GM10248 (cell line): ENCODE measurements at regions not wholly inside any gene's neighbourhood (a gene's known extent, or its start where the extent isn't known, plus 50 kb on each side); places are given as distances from the start of the nearest gene placed in this dataset.

Experiments used
- CTCF ChIA-PET: fragments of 300-600 bp; sonication (Branson Sonifier 250); formaldehyde crosslinking; extraction: SDS; loops from one replicate; lab custom pipeline; 2021; ENCODE audit warnings: antibody characterized with exemption; lab: Yijun Ruan, JAX
- POLR2A ChIA-PET: fragments of 350-650 bp; sonication (Branson Sonifier 250); formaldehyde crosslinking; extraction: SDS; loops from one replicate; lab custom pipeline; 2020; ENCODE audit warnings: antibody characterized with exemption; lab: Yijun Ruan, JAX
- DNase-seq: peaks from one replicate; pipeline ENCODE4 v3.0.0; 2012; ENCODE audit errors: extremely low spot score
- TF ChIP-seq, protein P1 (sequence below): IDR thresholded peaks from 2 replicates; pipeline ENCODE4 v1.5.1; 2012; ENCODE audit warnings: mild to moderate bottlenecking, low read depth; ENCODE audit errors: extremely low read depth, missing control alignments, control extremely low read depth

DNA sequence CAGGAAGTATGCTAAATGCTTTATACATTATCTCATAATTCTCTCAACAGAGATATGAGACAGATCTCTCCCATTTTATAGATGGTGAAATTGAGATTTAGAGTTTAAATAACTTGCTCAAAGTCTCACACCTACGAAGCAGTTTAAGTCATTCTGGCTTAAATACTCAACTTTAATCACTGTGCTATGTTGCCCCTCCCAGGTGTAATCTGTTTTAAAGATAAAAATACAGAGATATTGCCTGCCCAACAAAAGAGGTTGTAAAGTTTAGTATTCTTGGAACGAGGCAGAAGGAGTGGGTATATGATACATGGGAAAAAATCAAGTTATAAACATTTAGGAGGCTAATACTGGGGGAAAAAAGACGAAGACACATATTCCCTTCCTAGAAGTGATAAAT is 156.8 kb upstream of the LRIG3 start:
- POLR2A ChIA-PET, result no interaction called here
- TF ChIP-seq, protein P1, sequence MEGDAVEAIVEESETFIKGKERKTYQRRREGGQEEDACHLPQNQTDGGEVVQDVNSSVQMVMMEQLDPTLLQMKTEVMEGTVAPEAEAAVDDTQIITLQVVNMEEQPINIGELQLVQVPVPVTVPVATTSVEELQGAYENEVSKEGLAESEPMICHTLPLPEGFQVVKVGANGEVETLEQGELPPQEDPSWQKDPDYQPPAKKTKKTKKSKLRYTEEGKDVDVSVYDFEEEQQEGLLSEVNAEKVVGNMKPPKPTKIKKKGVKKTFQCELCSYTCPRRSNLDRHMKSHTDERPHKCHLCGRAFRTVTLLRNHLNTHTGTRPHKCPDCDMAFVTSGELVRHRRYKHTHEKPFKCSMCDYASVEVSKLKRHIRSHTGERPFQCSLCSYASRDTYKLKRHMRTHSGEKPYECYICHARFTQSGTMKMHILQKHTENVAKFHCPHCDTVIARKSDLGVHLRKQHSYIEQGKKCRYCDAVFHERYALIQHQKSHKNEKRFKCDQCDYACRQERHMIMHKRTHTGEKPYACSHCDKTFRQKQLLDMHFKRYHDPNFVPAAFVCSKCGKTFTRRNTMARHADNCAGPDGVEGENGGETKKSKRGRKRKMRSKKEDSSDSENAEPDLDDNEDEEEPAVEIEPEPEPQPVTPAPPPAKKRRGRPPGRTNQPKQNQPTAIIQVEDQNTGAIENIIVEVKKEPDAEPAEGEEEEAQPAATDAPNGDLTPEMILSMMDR, result no peak
- no peak for DNase-seq
- CTCF ChIA-PET, result interaction anchor here (2.4 kb wide), 1 partner anchor 10 kb away, joined by 7 read pairs; no protein-coding TSS in a partner anchor

DNA sequence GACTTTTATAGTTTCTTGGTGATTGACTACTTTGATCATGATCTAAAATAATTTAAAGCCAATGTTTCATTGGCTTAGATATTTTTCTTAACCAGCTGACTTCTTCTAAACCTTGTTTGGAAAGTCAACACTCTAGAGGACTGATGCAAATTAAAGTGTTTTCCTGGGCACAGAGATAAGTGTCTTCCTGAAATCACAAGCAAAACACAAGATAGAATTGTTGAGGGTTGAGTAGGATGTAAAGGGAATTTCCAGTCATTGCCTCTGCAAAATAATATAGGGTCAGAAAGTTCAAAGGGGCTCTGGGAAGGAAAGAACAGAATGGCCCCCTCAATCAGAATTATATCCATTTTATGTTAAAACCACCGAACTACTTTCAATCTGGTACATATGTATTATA is 156.3 kb upstream of the LRIG3 start:
- ChIA-PET CTCF (interaction anchor here (2.4 kb wide), 1 partner anchor 9 kb away, joined by 7 read pairs; no protein-coding TSS in a partner anchor), POLR2A (no interaction called here)

DNA sequence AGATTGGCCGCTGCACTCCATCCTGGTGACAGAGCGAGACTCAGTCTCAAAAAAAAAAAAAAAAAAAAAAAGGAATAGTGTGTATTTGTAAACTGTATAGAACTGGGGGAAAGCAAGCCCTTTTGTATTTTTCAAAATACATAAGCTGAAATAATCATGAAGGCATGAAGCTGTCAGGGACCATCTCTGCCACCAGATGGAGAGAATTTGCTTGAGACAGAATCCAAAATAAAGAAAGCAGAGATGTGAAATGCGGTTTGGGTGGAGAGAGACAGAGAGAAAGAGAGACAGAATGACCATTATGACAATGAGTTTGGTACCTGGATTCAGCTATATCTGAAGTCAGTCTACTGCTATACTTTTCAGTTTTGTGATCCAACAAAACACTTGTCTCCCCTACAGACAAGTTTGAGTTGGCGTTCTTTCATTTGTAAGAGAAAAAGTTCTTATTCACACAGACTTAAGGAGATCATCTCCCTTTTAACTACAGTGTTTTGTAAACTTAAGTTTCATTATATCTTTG is 155.7 kb upstream of the LRIG3 start:
- TF ChIP-seq, protein P1, result no peak
- ChIA-PET POLR2A (interaction anchor here (0.7 kb wide), 1 partner anchor 45 kb away, joined by 8 read pairs; no protein-coding TSS in a partner anchor), CTCF (no interaction called here)
- no peak for DNase-seq

More for the DNA sequence above, 156.3 kb upstream of the LRIG3 start:
- TF ChIP-seq, protein P1, result no peak
- DNase-seq, result no peak

DNA sequence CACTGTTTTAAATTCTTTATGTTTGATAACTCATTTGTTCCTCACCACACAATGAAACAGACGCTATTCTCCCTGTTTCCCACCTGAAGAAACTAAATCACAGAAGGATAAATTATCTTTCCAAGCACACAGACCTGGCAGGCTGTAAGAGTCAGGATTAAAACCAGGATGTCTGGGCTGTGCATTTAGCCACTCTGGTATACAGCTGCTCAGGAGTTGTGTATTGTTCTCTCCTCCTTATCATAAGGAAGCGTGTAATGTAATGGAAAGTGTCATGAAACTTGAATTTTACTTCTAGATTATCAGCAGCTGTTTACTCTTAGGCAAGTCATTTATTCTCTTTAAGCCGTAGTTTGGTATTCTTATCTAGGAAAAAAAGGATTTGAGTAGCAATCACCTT is 154.8 kb upstream of the LRIG3 start:
- no peak for DNase-seq
- POLR2A ChIA-PET, result interaction anchor here (0.7 kb wide), 1 partner anchor 44 kb away, joined by 8 read pairs; no protein-coding TSS in a partner anchor
- TF ChIP-seq, protein P1, result no peak
- CTCF ChIA-PET, result interaction anchor here (1.0 kb wide), 1 partner anchor 13 kb away, joined by 3 read pairs; no protein-coding TSS in a partner anchor

DNA sequence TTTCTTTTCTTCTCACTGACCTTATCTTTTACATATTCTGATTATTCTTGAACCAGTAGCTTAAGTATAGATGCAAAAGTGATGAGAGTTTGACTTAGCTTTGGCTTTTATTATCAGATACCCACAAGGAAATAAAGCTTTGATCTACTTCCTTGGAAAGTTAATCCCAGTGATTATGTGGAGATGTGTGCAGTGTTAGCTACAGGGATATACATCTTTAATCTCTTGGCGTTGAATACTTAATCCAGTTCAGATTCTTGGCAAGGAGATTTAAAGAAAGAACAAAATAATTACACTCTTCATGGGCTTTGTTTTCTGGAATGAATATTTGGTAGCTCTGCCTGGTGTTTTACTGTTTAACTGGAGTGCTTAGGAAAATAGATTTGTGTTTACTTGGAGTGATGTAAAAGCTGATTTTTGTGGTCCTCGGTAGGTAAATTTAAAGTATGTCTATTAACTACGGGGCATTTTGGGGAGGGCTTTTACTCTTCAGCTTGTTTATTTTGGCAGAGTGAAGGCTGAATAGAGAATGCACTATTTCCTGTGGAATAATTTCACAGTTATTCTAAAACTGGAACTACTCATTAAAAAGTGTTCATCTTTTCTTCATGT is 150.1 kb upstream of the LRIG3 start:
- ChIA-PET CTCF (interaction anchor here (1.3 kb wide), 1 partner anchor 14 kb away, joined by 3 read pairs; no protein-coding TSS in a partner anchor), POLR2A (no interaction called here)
- DNase-seq, result no peak
- TF ChIP-seq, protein P1, result no peak

DNA sequence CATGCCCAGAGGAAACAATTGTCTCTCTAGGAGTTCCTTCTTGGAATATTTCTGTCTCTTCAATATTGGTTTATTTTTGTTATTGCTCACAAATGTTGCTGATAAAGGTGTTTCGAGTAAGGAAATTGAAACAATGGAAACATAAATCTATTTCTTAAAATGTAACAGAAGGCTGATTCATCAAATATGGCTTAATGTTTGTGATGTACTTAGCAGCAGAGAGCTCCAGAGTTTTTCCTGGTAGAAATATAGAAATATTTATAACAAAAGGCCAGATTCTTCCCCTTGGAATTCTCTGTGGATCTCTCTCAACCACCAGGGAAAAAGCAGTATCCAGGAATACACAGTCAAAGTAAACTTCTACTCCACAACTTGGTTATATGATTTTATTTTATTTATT is 149.2 kb upstream of the LRIG3 start:
- TF ChIP-seq, protein P1, result no peak
- no peak for DNase-seq
- POLR2A ChIA-PET, result no interaction called here
- CTCF ChIA-PET, result no interaction called here
